HCT116 (cell line): ENCODE measurements at regions not wholly inside any gene's neighbourhood (a gene's known extent, or its start where the extent isn't known, plus 50 kb on each side); places are given as distances from the start of the nearest gene placed in this dataset.

Experiments
- ATAC-seq: fragments of 200-7000 bp; cut with Tn5 transposase; 2 replicates; pipeline ENCODE4 v1.9.1; 2020; ENCODE audit warnings: mild to moderate bottlenecking, moderate library complexity
- BruUV-seq: library from RNA; stranded (reverse); fragments of 400-500 nt; replicated peaks from 2 replicates; lab custom pipeline; 2021; lab: Mats Ljungman, UMichigan
- CTCF ChIA-PET: fragments of 300-600 bp; sonication (Branson Sonifier 250); formaldehyde crosslinking; loops from one replicate; lab custom pipeline; 2021; ENCODE audit warnings: antibody characterized with exemption; lab: Charles Lee
- POLR2A ChIA-PET: fragments of 300-600, 350-600 bp; sonication (Branson Sonifier 250); formaldehyde crosslinking; loops from one replicate; lab custom pipeline; 2021; ENCODE audit warnings: antibody characterized with exemption; lab: Charles Lee
- RAD21 ChIA-PET, 2 experiments: fragments of 300-600 bp; sonication (Branson Sonifier 250); formaldehyde crosslinking; loops; one replicate each; lab custom pipeline; 2023; ENCODE audit warnings: low total read pairs in 2 of 2; ENCODE audit not compliant: uncharacterized antibody in 2 of 2, unreplicated experiment in 2 of 2, low non-redundant PET in 1 of 2; lab: Charles Lee
- DNase-seq: peaks from one replicate; pipeline ENCODE4 v3.0.0-alpha.2; 2010; ENCODE audit warnings: low read depth, low spot score
- H2AFZ ChIP-seq: fragments of 200-600 bp; shearing (Covaris generic), sonication (generic); 2 replicates; pipeline ENCODE4 v1.6.1; 2017; ENCODE audit warnings: low read depth, mixed run types, mixed read lengths, antibody characterized with exemption, low read length; ENCODE audit not compliant: poor library complexity, severe bottlenecking
- H3K27ac ChIP-seq: 2 replicates; pipeline ENCODE4 v1.5.1; 2012; ENCODE audit warnings: low read depth, low read length
- H3K27me3 ChIP-seq: fragments of 200-600 bp; sonication (generic); 2 replicates; pipeline ENCODE4 v1.6.1; 2016; ENCODE audit warnings: mixed run types, low read length, mixed read lengths; ENCODE audit not compliant: insufficient read depth
- H3K36me3 ChIP-seq, 2 experiments: fragments of 200-500 bp in 1 of 2; fragments of 200-600 bp in 1 of 2; sonication (Bioruptor generic) in 1 of 2; sonication (generic) in 1 of 2; 2 replicates each; pipeline versions ENCODE4 v1.5.1 to v1.6.1; 2014 to 2016; ENCODE audit warnings: low read length in 2 of 2, inconsistent platforms in 1 of 2, mixed read lengths in 1 of 2, mixed run types in 1 of 2; ENCODE audit not compliant: insufficient read depth in 2 of 2, control insufficient read depth in 1 of 2
- H3K4me1 ChIP-seq, 2 experiments: fragments of 200-600 bp in 1 of 2; sonication (generic) in 1 of 2; 2 replicates each; pipeline versions ENCODE4 v1.5.1 to v1.6.1; 2012 to 2017; ENCODE audit warnings: low read length in 2 of 2, inconsistent platforms in 1 of 2, mild to moderate bottlenecking in 1 of 2, mixed read lengths in 1 of 2, mixed run types in 1 of 2, moderate library complexity in 1 of 2; ENCODE audit not compliant: insufficient read depth in 2 of 2, control insufficient read depth in 1 of 2
- H3K4me2 ChIP-seq: fragments of 200-600 bp; sonication (generic); 2 replicates; pipeline ENCODE4 v1.6.1; 2017; ENCODE audit warnings: mixed run types, low read length, mixed read lengths
- H3K4me3 ChIP-seq, 2 experiments: fragments of 200-600 bp in 1 of 2; sonication (generic) in 1 of 2; replicated peaks in 1 of 2; 2 replicates each; pipeline ENCODE4 v1.5.1; 2011 to 2016; ENCODE audit warnings: low read length in 2 of 2, control low read depth in 1 of 2, low read depth in 1 of 2, mild to moderate bottlenecking in 1 of 2, mixed read lengths in 1 of 2, mixed run types in 1 of 2
- H3K79me2 ChIP-seq: fragments of 200-600 bp; sonication (generic); 2 replicates; pipeline ENCODE4 v1.6.1; 2017; ENCODE audit warnings: mild to moderate bottlenecking, mixed run types, low read length, moderate library complexity, mixed read lengths; ENCODE audit not compliant: insufficient read depth
- H3K9ac ChIP-seq: fragments of 200-600 bp; sonication (generic); 2 replicates; pipeline ENCODE4 v1.6.1; 2016; ENCODE audit warnings: low read length, mixed read lengths
- H3K9me2 ChIP-seq: fragments of 200-600 bp; sonication (generic), shearing (Covaris generic); 2 replicates; pipeline ENCODE4 v1.6.1; 2017; ENCODE audit warnings: mixed run types, mild to moderate bottlenecking, moderate library complexity; ENCODE audit not compliant: insufficient read depth
- H3K9me3 ChIP-seq, 2 experiments: fragments of 200-500 bp in 1 of 2; fragments of 200-600 bp in 1 of 2; sonication (Bioruptor generic) in 1 of 2; sonication (generic) in 1 of 2; 2 replicates each; pipeline ENCODE4 v1.6.1; 2014 to 2017; ENCODE audit warnings: low read length in 2 of 2, mixed read lengths in 2 of 2, inconsistent platforms in 1 of 2, low read depth in 1 of 2, mild to moderate bottlenecking in 1 of 2, mixed run types in 1 of 2, moderate library complexity in 1 of 2; ENCODE audit not compliant: control insufficient read depth in 1 of 2, insufficient read depth in 1 of 2
- H4K20me1 ChIP-seq: fragments of 200-600 bp; sonication (generic), shearing (Covaris generic); 2 replicates; pipeline ENCODE4 v1.6.1; 2017; ENCODE audit warnings: mixed run types, mild to moderate bottlenecking, moderate library complexity; ENCODE audit not compliant: insufficient read depth
- EGR1 ChIP-seq: IDR thresholded peaks from 2 replicates; pipeline ENCODE4 v1.6.1; 2012; ENCODE audit warnings: low read depth
- ELF1 ChIP-seq: IDR thresholded peaks from 2 replicates; pipeline ENCODE4 v1.6.1; 2012; ENCODE audit warnings: low read depth, borderline replicate concordance
- EZH2 ChIP-seq: fragments of 200-600 bp; sonication (generic); IDR thresholded peaks from 2 replicates; pipeline ENCODE4 v1.6.1; 2017; ENCODE audit warnings: antibody characterized with exemption, mixed run types
- EZH2phosphoT487 ChIP-seq: fragments of 200-600 bp; IDR thresholded peaks from 2 replicates; pipeline ENCODE4 v1.6.1; 2018; ENCODE audit warnings: antibody characterized with exemption, borderline replicate concordance
- FOSL1 ChIP-seq: IDR thresholded peaks from 2 replicates; pipeline ENCODE4 v1.6.1; 2012; ENCODE audit warnings: low read depth
- JUND ChIP-seq: IDR thresholded peaks from 2 replicates; pipeline ENCODE4 v1.6.1; 2012
- REST ChIP-seq: IDR thresholded peaks from 2 replicates; pipeline ENCODE4 v1.6.1; 2012; ENCODE audit warnings: low read depth
- SIN3A ChIP-seq: IDR thresholded peaks from 2 replicates; pipeline ENCODE4 v1.6.1; 2012; ENCODE audit warnings: low read depth
- SP1 ChIP-seq: IDR thresholded peaks from 2 replicates; pipeline ENCODE4 v1.6.1; 2012; ENCODE audit warnings: low read depth
- TCF7L2 ChIP-seq: IDR thresholded peaks from 2 replicates; pipeline ENCODE4 v1.7.0; 2011; ENCODE audit warnings: borderline replicate concordance, inconsistent platforms; ENCODE audit not compliant: insufficient read depth, insufficient read length; ENCODE audit errors: extremely low read depth
- ZBTB33 ChIP-seq: IDR thresholded peaks from 2 replicates; pipeline ENCODE4 v1.6.1; 2011; ENCODE audit warnings: mild to moderate bottlenecking, low read length, moderate library complexity; ENCODE audit not compliant: insufficient replicate concordance; ENCODE audit errors: extremely low read depth
- ZNF274 ChIP-seq: fragments of 200-500 bp; sonication (Bioruptor generic); IDR thresholded peaks from 2 replicates; pipeline ENCODE4 v1.6.1; 2014; ENCODE audit warnings: mild to moderate bottlenecking, low read depth, low read length, inconsistent platforms
- intact Hi-C: fragments of 100-400 bp; cut with micrococcal nuclease; formaldehyde crosslinking; loops from 2 replicates; pipeline ENCODE4 v1.10.0; 2022
- TF ChIP-seq, protein P1 (sequence below): IDR thresholded peaks from 2 replicates; pipeline ENCODE4 v1.6.1; 2012
- TF ChIP-seq, protein P2 (sequence below): IDR thresholded peaks from 2 replicates; pipeline ENCODE4 v1.6.1; 2012

DNA sequence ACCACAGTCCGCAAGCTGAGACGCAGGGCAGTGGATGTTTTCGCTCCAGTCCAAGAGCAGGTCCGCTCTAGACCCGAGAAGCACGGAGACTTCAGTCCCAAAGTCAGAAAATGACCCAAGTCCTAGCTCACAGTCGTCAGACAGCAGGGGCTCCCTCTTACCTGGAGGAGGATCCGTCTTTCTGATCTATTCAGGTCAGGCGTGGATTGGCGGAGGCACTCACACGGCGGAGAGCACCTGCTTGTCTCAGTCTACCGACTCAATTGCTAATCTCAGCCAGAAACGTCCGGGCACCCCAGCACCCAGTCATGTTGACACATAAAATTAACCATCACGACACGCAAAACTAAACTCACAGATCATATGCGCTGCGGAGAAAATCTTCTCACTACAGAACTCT, 285.3 kb upstream of the CDH4 start:
- no peak overlapping the region for H3K4me2 ChIP-seq
- H3K79me2 ChIP-seq: no peaks in the 10 kb centered on the region
- intact Hi-C loops: no loop called here
- H3K4me3 ChIP-seq: no peak overlapping the region
- no peak overlapping the region for H3K27ac ChIP-seq
- ATAC-seq (no peak), DNase-seq (no peak)
- H2AFZ ChIP-seq: no peak overlapping the region
- peaks cover 8 to 18% of the 10 kb centered on the region in 2 experiments; a peak in 3 of 4 replicates for H3K9me3 ChIP-seq
- no TSS peak for BruUV-seq
- H3K27me3 ChIP-seq: no peaks in the 10 kb centered on the region
- no peaks in the 10 kb centered on the region for H4K20me1 ChIP-seq
- TF ChIP-seq, protein P1, sequence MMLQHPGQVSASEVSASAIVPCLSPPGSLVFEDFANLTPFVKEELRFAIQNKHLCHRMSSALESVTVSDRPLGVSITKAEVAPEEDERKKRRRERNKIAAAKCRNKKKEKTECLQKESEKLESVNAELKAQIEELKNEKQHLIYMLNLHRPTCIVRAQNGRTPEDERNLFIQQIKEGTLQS: no peak
- TF ChIP-seq, all 23 proteins: peak for 0
- RAD21 ChIA-PET: no interaction called here
- Histone ChIP-seq H3K9ac (no peak overlapping the region), H3K9me2 (no peaks in the 10 kb centered on the region), H3K36me3 (no peaks in the 10 kb centered on the region), H3K4me1 (no peaks in the 10 kb centered on the region)
- CTCF ChIA-PET: no interaction called here
- POLR2A ChIA-PET: no interaction called here

DNA sequence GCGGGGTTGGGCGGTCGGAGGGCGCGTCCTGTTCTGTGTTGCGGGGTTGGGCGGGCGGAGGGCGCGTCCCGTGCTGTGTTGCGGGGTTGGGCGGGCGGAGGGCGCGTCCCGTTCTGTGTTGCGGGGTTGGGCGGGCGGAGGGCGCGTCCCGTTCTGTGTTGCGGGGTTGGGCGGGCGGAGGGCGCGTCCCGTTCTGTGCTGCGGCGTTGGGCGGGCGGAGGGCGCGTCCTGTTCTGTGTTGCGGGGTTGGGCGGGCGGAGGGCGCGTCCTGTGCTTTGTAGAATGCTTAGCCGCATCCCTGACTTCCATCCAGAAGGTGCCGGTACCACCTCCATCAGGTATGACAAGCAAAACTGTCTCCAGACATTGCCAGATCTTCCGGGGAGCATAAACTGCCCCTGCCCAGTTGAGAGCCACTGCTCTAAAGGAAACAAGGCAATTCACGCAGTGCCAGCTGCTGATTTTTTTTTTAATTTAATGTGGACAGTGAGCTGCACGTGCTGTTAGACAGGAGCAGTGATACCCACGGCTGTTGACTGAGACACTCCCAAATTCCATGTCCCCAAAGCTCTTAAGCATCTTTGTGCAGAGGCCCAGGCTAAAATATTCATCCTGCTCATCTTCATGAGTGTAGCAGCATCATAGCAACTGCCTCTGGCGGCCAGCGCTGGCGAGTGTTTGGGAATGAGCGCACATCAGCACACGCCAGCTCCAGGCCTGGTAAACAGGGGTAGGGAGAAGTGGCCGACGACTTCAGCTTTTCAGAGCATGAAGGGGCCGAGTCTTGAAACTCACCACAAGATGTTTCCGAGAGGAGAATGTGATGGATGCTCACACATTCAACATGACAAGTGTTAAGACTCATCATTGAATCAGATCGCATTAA, 284.4 kb upstream of the CDH4 start:
- Histone ChIP-seq H3K27ac (no peak overlapping the region), H3K9me2 (no peaks in the 10 kb centered on the region), H3K27me3 (no peaks in the 10 kb centered on the region), H3K4me3 (no peak overlapping the region), H3K4me2 (no peak overlapping the region), H4K20me1 (no peaks in the 10 kb centered on the region), H2AFZ (no peak overlapping the region), H3K79me2 (no peaks in the 10 kb centered on the region), H3K4me1 (no peaks in the 10 kb centered on the region), H3K9me3 (peaks cover 6 to 18% of the 10 kb centered on the region in 2 experiments; a peak in 3 of 4 replicates), H3K36me3 (no peaks in the 10 kb centered on the region), H3K9ac (no peak overlapping the region)
- no TSS peak for BruUV-seq
- CTCF ChIA-PET: no interaction called here
- RAD21 ChIA-PET: no interaction called here
- POLR2A ChIA-PET: no interaction called here
- ATAC-seq (no peak), DNase-seq (no peak)
- intact Hi-C loops: no loop called here
- TF ChIP-seq EZH2phosphoT487: no peak
- TF ChIP-seq ZBTB33: no peak
- TF ChIP-seq JUND: no peak
- TF ChIP-seq SP1: no peak
- no peak for TF ChIP-seq EGR1
- TF ChIP-seq ELF1: no peak
- no peak for TF ChIP-seq ZNF274
- TF ChIP-seq REST: no peak
- TF ChIP-seq, protein P2, sequence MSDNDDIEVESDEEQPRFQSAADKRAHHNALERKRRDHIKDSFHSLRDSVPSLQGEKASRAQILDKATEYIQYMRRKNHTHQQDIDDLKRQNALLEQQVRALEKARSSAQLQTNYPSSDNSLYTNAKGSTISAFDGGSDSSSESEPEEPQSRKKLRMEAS: no peak
- no peak for TF ChIP-seq EZH2
- TF ChIP-seq FOSL1: no peak
- no peak for TF ChIP-seq TCF7L2
- no peak for TF ChIP-seq SIN3A
